ENCODE measurements at regions not wholly inside any gene's neighbourhood (a gene's known extent, or its start where the extent isn't known, plus 50 kb on each side); places are given as distances from the start of the nearest gene placed in this dataset.
"Not testable (repeated sequence)": the region's sequence is repeated elsewhere in the genome, so short reads cannot be mapped to it uniquely, and the experiment has no call there.

- ATAC-seq; intact Hi-C loops (cut with DNase I, micrococcal nuclease); DNase-seq: not testable (repeated sequence)
These were observed 56.6 kb upstream of the ASNS start for GRCh38 chr7:97928844-97929243.

- ATAC-seq (peak; percentile 38), DNase-seq (peak in 1 of 2 donors; percentile 74)
- intact Hi-C loops (cut with DNase I, micrococcal nuclease), result not testable (repeated sequence)
These were observed 55.9 kb upstream of the ASNS start for GRCh38 chr7:97927790-97928748.
